Non-pigmented ciliary epithelial cell (primary cell): ENCODE measurements at regions not wholly inside any gene's neighbourhood (a gene's known extent, or its start where the extent isn't known, plus 50 kb on each side); places are given as distances from the start of the nearest gene placed in this dataset.

ENCODE experiments used
- DNase-seq: peaks from one replicate; pipeline ENCODE4 v3.0.0-alpha.2; 2010; ENCODE audit warnings: low read depth

GRCh38 chr5:124419531-124419930 lies 326.9 kb downstream of the ZNF608 start:
- no peak for DNase-seq

- no peak for DNase-seq
These were observed 328.0 kb downstream of the ZNF608 start for GRCh38 chr5:124418390-124418789.

GRCh38 chr5:124417196-124417595 lies 329.2 kb downstream of the ZNF608 start:
- DNase-seq: no peak

- DNase-seq: no peak
These were observed 329.8 kb downstream of the ZNF608 start for GRCh38 chr5:124416627-124417026.

GRCh38 chr5:124414973-124415372 lies 331.5 kb downstream of the ZNF608 start:
- DNase-seq: no peak

- DNase-seq: no peak
These were observed 335.6 kb downstream of the ZNF608 start for GRCh38 chr5:124410539-124411488.

- DNase-seq: no peak
These were observed 337.5 kb downstream of the ZNF608 start for GRCh38 chr5:124408738-124409453.

GRCh38 chr5:124404796-124405195 lies 341.6 kb downstream of the ZNF608 start:
- no peak for DNase-seq

- no peak for DNase-seq
These were observed 343.2 kb downstream of the ZNF608 start for GRCh38 chr5:124403281-124403680.

GRCh38 chr5:124402144-124402581 lies 344.3 kb downstream of the ZNF608 start:
- DNase-seq: no peak

GRCh38 chr5:124401476-124402143 lies 344.8 kb downstream of the ZNF608 start:
- no peak for DNase-seq

GRCh38 chr5:124399426-124399961 lies 346.9 kb downstream of the ZNF608 start:
- DNase-seq: no peak

GRCh38 chr5:124398460-124398859 lies 348.0 kb downstream of the ZNF608 start:
- no peak for DNase-seq

GRCh38 chr5:124397317-124397716 lies 349.1 kb downstream of the ZNF608 start:
- no peak for DNase-seq

- no peak for DNase-seq
These were observed 350.5 kb downstream of the ZNF608 start for GRCh38 chr5:124395926-124396325.

- no peak for DNase-seq
These were observed 351.2 kb downstream of the ZNF608 start for GRCh38 chr5:124395287-124395686.

- DNase-seq: no peak
These were observed 351.7 kb downstream of the ZNF608 start for GRCh38 chr5:124394700-124395245.

GRCh38 chr5:124393584-124394379 lies 352.7 kb downstream of the ZNF608 start:
- DNase-seq: no peak

- DNase-seq: no peak
These were observed 362.7 kb downstream of the ZNF608 start for GRCh38 chr5:124383693-124384092.

GRCh38 chr5:124377386-124377785 lies 369.1 kb downstream of the ZNF608 start:
- no peak for DNase-seq

GRCh38 chr5:124373883-124374282 lies 372.6 kb downstream of the ZNF608 start:
- no peak for DNase-seq
